ENCODE measurements at regions not wholly inside any gene's neighbourhood (a gene's known extent, or its start where the extent isn't known, plus 50 kb on each side); places are given as distances from the start of the nearest gene placed in this dataset.

- no peak overlapping the region for H3K9ac ChIP-seq (ENCODE audit: low read depth in 1 of 2, low read length in 2 of 2)
- no peaks in the 10 kb centered on the region for H3K27me3 ChIP-seq (ENCODE audit: control insufficient read depth in 4 of 4, insufficient read depth in 4 of 4, low read length in 3 of 4)
- H3K9me3 ChIP-seq (ENCODE audit: control insufficient read depth in 4 of 4, low read length in 3 of 4) = no peaks in the 10 kb centered on the region
- DNase-seq (ENCODE audit: low spot score) = no peak
- H3K4me3 ChIP-seq (ENCODE audit: low read depth in 1 of 3, low read length in 3 of 3) = no peak overlapping the region
- 93% methylated on average over 7 of the region's 7 CpGs for WGBS
- no peak overlapping the region for H3K27ac ChIP-seq (ENCODE audit: low read depth in 1 of 2, low read length in 2 of 2)
- no peaks in the 10 kb centered on the region for H3K36me3 ChIP-seq (ENCODE audit: control insufficient read depth in 4 of 4, insufficient read depth in 3 of 4, low read depth in 1 of 4, low read length in 3 of 4)
- no peaks in the 10 kb centered on the region for H3K4me1 ChIP-seq (ENCODE audit: control insufficient read depth in 4 of 4, insufficient read depth in 4 of 4, low read length in 3 of 4)
- TF ChIP-seq EGR1 (IDR thresholded peaks at IDR 0.05; ENCODE audit: low read depth in 2 of 2) = no peak
- TF ChIP-seq, protein P1, sequence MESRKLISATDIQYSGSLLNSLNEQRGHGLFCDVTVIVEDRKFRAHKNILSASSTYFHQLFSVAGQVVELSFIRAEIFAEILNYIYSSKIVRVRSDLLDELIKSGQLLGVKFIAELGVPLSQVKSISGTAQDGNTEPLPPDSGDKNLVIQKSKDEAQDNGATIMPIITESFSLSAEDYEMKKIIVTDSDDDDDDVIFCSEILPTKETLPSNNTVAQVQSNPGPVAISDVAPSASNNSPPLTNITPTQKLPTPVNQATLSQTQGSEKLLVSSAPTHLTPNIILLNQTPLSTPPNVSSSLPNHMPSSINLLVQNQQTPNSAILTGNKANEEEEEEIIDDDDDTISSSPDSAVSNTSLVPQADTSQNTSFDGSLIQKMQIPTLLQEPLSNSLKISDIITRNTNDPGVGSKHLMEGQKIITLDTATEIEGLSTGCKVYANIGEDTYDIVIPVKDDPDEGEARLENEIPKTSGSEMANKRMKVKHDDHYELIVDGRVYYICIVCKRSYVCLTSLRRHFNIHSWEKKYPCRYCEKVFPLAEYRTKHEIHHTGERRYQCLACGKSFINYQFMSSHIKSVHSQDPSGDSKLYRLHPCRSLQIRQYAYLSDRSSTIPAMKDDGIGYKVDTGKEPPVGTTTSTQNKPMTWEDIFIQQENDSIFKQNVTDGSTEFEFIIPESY (IDR thresholded peaks at IDR 0.05) = no peak
- no peak for TF ChIP-seq TAF1 (conservative IDR thresholded peaks at IDR 0.05)
- TF ChIP-seq, protein P2, sequence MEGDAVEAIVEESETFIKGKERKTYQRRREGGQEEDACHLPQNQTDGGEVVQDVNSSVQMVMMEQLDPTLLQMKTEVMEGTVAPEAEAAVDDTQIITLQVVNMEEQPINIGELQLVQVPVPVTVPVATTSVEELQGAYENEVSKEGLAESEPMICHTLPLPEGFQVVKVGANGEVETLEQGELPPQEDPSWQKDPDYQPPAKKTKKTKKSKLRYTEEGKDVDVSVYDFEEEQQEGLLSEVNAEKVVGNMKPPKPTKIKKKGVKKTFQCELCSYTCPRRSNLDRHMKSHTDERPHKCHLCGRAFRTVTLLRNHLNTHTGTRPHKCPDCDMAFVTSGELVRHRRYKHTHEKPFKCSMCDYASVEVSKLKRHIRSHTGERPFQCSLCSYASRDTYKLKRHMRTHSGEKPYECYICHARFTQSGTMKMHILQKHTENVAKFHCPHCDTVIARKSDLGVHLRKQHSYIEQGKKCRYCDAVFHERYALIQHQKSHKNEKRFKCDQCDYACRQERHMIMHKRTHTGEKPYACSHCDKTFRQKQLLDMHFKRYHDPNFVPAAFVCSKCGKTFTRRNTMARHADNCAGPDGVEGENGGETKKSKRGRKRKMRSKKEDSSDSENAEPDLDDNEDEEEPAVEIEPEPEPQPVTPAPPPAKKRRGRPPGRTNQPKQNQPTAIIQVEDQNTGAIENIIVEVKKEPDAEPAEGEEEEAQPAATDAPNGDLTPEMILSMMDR (IDR thresholded peaks at IDR 0.05; ENCODE audit: low read depth, low read length, missing input control) = no peak
Observed at GRCh38 chr3:187914231-187914630, 169.0 kb upstream of the BCL6 start.

- 75% methylated on average over 2 of the region's 2 CpGs for WGBS
- no peaks in the 10 kb centered on the region for H3K36me3 ChIP-seq (ENCODE audit: control insufficient read depth in 4 of 4, insufficient read depth in 3 of 4, low read depth in 1 of 4, low read length in 3 of 4)
Observed at GRCh38 chr3:187916072-187916471, 170.8 kb upstream of the BCL6 start.

More at GRCh38 chr3:187916072-187916471, 170.8 kb upstream of the BCL6 start:
- Histone ChIP-seq H3K27ac (ENCODE audit: low read depth in 1 of 2, low read length in 2 of 2) (no peak overlapping the region), H3K27me3 (ENCODE audit: control insufficient read depth in 4 of 4, insufficient read depth in 4 of 4, low read length in 3 of 4) (no peaks in the 10 kb centered on the region), H3K9me3 (ENCODE audit: control insufficient read depth in 4 of 4, low read length in 3 of 4) (no peaks in the 10 kb centered on the region), H3K4me3 (ENCODE audit: low read depth in 1 of 3, low read length in 3 of 3) (no peak overlapping the region), H3K4me1 (ENCODE audit: control insufficient read depth in 4 of 4, insufficient read depth in 4 of 4, low read length in 3 of 4) (no peaks in the 10 kb centered on the region), H3K9ac (ENCODE audit: low read depth in 1 of 2, low read length in 2 of 2) (no peak overlapping the region)
- DNase-seq (ENCODE audit: low spot score) = no peak
- TF ChIP-seq, protein P2 (IDR thresholded peaks at IDR 0.05; ENCODE audit: low read depth, low read length, missing input control) = no peak
- TF ChIP-seq RAD21 (IDR thresholded peaks at IDR 0.05) (no peak), FOXA2 (IDR thresholded peaks at IDR 0.05) (no peak), HNF4A (conservative IDR thresholded peaks at IDR 0.05) (no peak), REST (IDR thresholded peaks at IDR 0.05) (no peak), EGR1 (IDR thresholded peaks at IDR 0.05; ENCODE audit: low read depth in 2 of 2) (no peak), NR2F2 (IDR thresholded peaks at IDR 0.05) (no peak), SP1 (IDR thresholded peaks at IDR 0.05) (no peak)

Data from liver (tissue), 8 donors.